ENCODE measurements at regions not wholly inside any gene's neighbourhood (a gene's known extent, or its start where the extent isn't known, plus 50 kb on each side); places are given as distances from the start of the nearest gene placed in this dataset.

DNA sequence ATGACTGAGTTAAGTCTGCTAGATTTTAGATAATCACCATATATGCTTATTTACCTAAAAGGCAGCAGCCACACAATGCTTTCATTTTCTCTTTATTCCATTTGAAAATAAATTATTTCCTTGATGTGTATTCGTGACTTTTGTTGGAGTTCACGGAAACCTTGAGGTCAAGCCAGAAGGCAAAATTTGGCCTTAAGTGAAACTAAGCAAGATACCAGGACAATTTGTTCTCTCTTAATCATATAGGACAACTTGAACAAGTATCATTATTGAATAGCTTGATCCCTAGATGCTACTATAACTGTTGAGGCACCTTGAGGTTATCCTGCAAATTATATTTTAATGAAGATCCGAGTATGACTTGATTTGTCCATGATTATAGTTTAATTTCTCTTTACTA is 429.2 kb upstream of the DACH1 start:
- Histone ChIP-seq H3K27me3 (ENCODE audit: control insufficient read depth in 2 of 2, insufficient read depth in 2 of 2, low read length in 2 of 2) (no peaks in the 10 kb centered on the region), H3K79me2 (ENCODE audit: insufficient read depth, low read length) (no peaks in the 10 kb centered on the region), H2AFZ (ENCODE audit: insufficient read depth, low read depth, low read length, poor library complexity, severe bottlenecking) (no peak overlapping the region), H3K36me3 (replicated peaks in 1 of 2; ENCODE audit: control insufficient read depth in 1 of 2, insufficient read depth in 2 of 2, low read length in 2 of 2) (no peaks in the 10 kb centered on the region), H3K27ac (ENCODE audit: low read depth in 1 of 2, low read length in 2 of 2) (no peak overlapping the region), H4K20me1 (ENCODE audit: insufficient read depth, low read length) (no peaks in the 10 kb centered on the region), H3K9ac (ENCODE audit: insufficient read depth, low read length, poor library complexity, severe bottlenecking) (no peak overlapping the region), H3K4me3 (replicated peaks in 1 of 3; ENCODE audit: low read depth in 2 of 3, low read length in 3 of 3) (no peak overlapping the region), H3K4me1 (ENCODE audit: control insufficient read depth in 1 of 2, insufficient read depth in 2 of 2, low read length in 2 of 2) (no peaks in the 10 kb centered on the region), H3K9me3 (replicated peaks in 1 of 2; ENCODE audit: control insufficient read depth in 1 of 2, insufficient read depth in 1 of 2, low read length in 2 of 2) (no peaks in the 10 kb centered on the region), H3K4me2 (replicated peaks; ENCODE audit: extremely low read depth, low read length, poor library complexity, severe bottlenecking) (no peak overlapping the region)
- WGBS (ENCODE audit: insufficient coverage), result no CpG with 5 or more reads among the region's 3 CpGs
- DNase-seq, result no peak
- intact Hi-C loops (cut with micrococcal nuclease), result no loop called here
- TF ChIP-seq, protein P1, sequence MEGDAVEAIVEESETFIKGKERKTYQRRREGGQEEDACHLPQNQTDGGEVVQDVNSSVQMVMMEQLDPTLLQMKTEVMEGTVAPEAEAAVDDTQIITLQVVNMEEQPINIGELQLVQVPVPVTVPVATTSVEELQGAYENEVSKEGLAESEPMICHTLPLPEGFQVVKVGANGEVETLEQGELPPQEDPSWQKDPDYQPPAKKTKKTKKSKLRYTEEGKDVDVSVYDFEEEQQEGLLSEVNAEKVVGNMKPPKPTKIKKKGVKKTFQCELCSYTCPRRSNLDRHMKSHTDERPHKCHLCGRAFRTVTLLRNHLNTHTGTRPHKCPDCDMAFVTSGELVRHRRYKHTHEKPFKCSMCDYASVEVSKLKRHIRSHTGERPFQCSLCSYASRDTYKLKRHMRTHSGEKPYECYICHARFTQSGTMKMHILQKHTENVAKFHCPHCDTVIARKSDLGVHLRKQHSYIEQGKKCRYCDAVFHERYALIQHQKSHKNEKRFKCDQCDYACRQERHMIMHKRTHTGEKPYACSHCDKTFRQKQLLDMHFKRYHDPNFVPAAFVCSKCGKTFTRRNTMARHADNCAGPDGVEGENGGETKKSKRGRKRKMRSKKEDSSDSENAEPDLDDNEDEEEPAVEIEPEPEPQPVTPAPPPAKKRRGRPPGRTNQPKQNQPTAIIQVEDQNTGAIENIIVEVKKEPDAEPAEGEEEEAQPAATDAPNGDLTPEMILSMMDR (IDR thresholded peaks at IDR 0.05), result no peak
- Mint-ChIP-seq H3K27ac (no peak overlapping the region), H3K4me1 (no peaks in the 10 kb centered on the region), H3K36me3 (no peaks in the 10 kb centered on the region), H3K4me3 (no peak overlapping the region), H3K9me3 (peaks cover 0 to 10% (median 3%) of the 10 kb centered on the region in 7 donors), H3K27me3 (ENCODE audit: low read depth in 3 of 3) (no peaks in the 10 kb centered on the region)

GRCh38 chr13:72295153-72295552 is 428.1 kb upstream of the DACH1 start:
- Mint-ChIP-seq H3K4me3 (no peak overlapping the region), H3K27me3 (ENCODE audit: low read depth in 3 of 3) (no peaks in the 10 kb centered on the region), H3K27ac (no peak overlapping the region), H3K36me3 (no peaks in the 10 kb centered on the region), H3K4me1 (no peaks in the 10 kb centered on the region), H3K9me3 (peaks cover 1 to 10% (median 3%) of the 10 kb centered on the region in 7 donors)
- DNase-seq, result no peak
- H3K36me3 ChIP-seq (replicated peaks in 1 of 2; ENCODE audit: control insufficient read depth in 1 of 2, insufficient read depth in 2 of 2, low read length in 2 of 2), result no peaks in the 10 kb centered on the region
- H3K9ac ChIP-seq (ENCODE audit: insufficient read depth, low read length, poor library complexity, severe bottlenecking), result no peak overlapping the region
- H3K27ac ChIP-seq (ENCODE audit: low read depth in 1 of 2, low read length in 2 of 2), result no peak overlapping the region
- no peak overlapping the region for H3K4me3 ChIP-seq (replicated peaks in 1 of 3; ENCODE audit: low read depth in 2 of 3, low read length in 3 of 3)
- no peaks in the 10 kb centered on the region for H3K9me3 ChIP-seq (replicated peaks in 1 of 2; ENCODE audit: control insufficient read depth in 1 of 2, insufficient read depth in 1 of 2, low read length in 2 of 2)
- H3K79me2 ChIP-seq (ENCODE audit: insufficient read depth, low read length), result no peaks in the 10 kb centered on the region
- no peaks in the 10 kb centered on the region for H3K4me1 ChIP-seq (ENCODE audit: control insufficient read depth in 1 of 2, insufficient read depth in 2 of 2, low read length in 2 of 2)
- H4K20me1 ChIP-seq (ENCODE audit: insufficient read depth, low read length), result no peaks in the 10 kb centered on the region
- H3K4me2 ChIP-seq (replicated peaks; ENCODE audit: extremely low read depth, low read length, poor library complexity, severe bottlenecking), result no peak overlapping the region
- H2AFZ ChIP-seq (ENCODE audit: insufficient read depth, low read depth, low read length, poor library complexity, severe bottlenecking), result no peak overlapping the region
- no CpG with 5 or more reads among the region's 2 CpGs for WGBS (ENCODE audit: insufficient coverage)
- TF ChIP-seq, protein P1 (IDR thresholded peaks at IDR 0.05), result no peak
- no peaks in the 10 kb centered on the region for H3K27me3 ChIP-seq (ENCODE audit: control insufficient read depth in 2 of 2, insufficient read depth in 2 of 2, low read length in 2 of 2)
- intact Hi-C loops (cut with micrococcal nuclease), result no loop called here

Measured in CD14-positive monocyte (primary cell).